ENCODE measurements at regions not wholly inside any gene's neighbourhood (a gene's known extent, or its start where the extent isn't known, plus 50 kb on each side); places are given as distances from the start of the nearest gene placed in this dataset.

- no peak for DNase-seq
Observed at GRCh38 chr3:29072611-29073010, 208.3 kb upstream of the RBMS3 start.

- no peak for DNase-seq
Observed at GRCh38 chr3:29077356-29077755, 203.5 kb upstream of the RBMS3 start.

- DNase-seq: no peak
Observed at GRCh38 chr3:29079358-29079757, 201.5 kb upstream of the RBMS3 start.

- DNase-seq: no peak
Observed at GRCh38 chr3:29080967-29081366, 199.9 kb upstream of the RBMS3 start.

GRCh38 chr3:29083081-29083480, 197.8 kb upstream of the RBMS3 start:
- DNase-seq: no peak

- no peak for DNase-seq
Observed at GRCh38 chr3:29083676-29084075, 197.2 kb upstream of the RBMS3 start.

- DNase-seq: no peak
Observed at GRCh38 chr3:29088579-29088978, 192.3 kb upstream of the RBMS3 start.

GRCh38 chr3:29090912-29091597, 189.8 kb upstream of the RBMS3 start:
- DNase-seq: no peak

- no peak for DNase-seq
Observed at GRCh38 chr3:29091599-29092189, 189.2 kb upstream of the RBMS3 start.

GRCh38 chr3:29092348-29092747, 188.5 kb upstream of the RBMS3 start:
- no peak for DNase-seq

GRCh38 chr3:29099296-29099695, 181.6 kb upstream of the RBMS3 start:
- peak in 1 of 2 experiments; percentile 8 for DNase-seq

GRCh38 chr3:29099775-29100174, 181.1 kb upstream of the RBMS3 start:
- DNase-seq: no peak

GRCh38 chr3:29100292-29100691, 180.6 kb upstream of the RBMS3 start:
- no peak for DNase-seq

GRCh38 chr3:29128001-29128400, 152.9 kb upstream of the RBMS3 start:
- no peak for DNase-seq

GRCh38 chr3:29137601-29138000, 143.3 kb upstream of the RBMS3 start:
- DNase-seq: no peak

GRCh38 chr3:29138171-29138570, 142.7 kb upstream of the RBMS3 start:
- DNase-seq: no peak

GRCh38 chr3:29140666-29141065, 140.2 kb upstream of the RBMS3 start:
- DNase-seq: no peak

GRCh38 chr3:29141197-29141917, 139.5 kb upstream of the RBMS3 start:
- no peak for DNase-seq

GRCh38 chr3:29141918-29142275, 139.0 kb upstream of the RBMS3 start:
- no peak for DNase-seq

GRCh38 chr3:29143151-29143550, 137.7 kb upstream of the RBMS3 start:
- no peak for DNase-seq

GRCh38 chr3:29144361-29144760, 136.5 kb upstream of the RBMS3 start:
- no peak for DNase-seq

GRCh38 chr3:29144807-29145206, 136.1 kb upstream of the RBMS3 start:
- no peak for DNase-seq

- DNase-seq: no peak
Observed at GRCh38 chr3:29145360-29145759, 135.5 kb upstream of the RBMS3 start.

- DNase-seq: no peak
Observed at GRCh38 chr3:29152379-29152778, 128.5 kb upstream of the RBMS3 start.

Measured in NCI-H2081 (cell line).